GM23248 (cell line): ENCODE measurements at regions not wholly inside any gene's neighbourhood (a gene's known extent, or its start where the extent isn't known, plus 50 kb on each side); places are given as distances from the start of the nearest gene placed in this dataset.

Experiments used
- DNase-seq: peaks from one replicate; pipeline ENCODE4 v3.0.0-alpha.2; 2015
- H2AFZ ChIP-seq: fragments of 200-600 bp; sonication (generic); 2 replicates; pipeline ENCODE4 v1.6.1; 2016; ENCODE audit warnings: antibody characterized with exemption
- H3F3A ChIP-seq: fragments of 200-600 bp; sonication (generic); 2 replicates; pipeline ENCODE4 v1.6.1; 2016; ENCODE audit warnings: mild to moderate bottlenecking, antibody characterized with exemption, mixed run types; ENCODE audit not compliant: insufficient read depth
- H3K27ac ChIP-seq: fragments of 200-600 bp; sonication (generic); 2 replicates; pipeline ENCODE4 v1.5.1; 2016; ENCODE audit warnings: mild to moderate bottlenecking
- H3K27me3 ChIP-seq: fragments of 200-600 bp; sonication (generic); replicated peaks from 2 replicates; pipeline ENCODE4 v1.6.1; 2016; ENCODE audit warnings: mild to moderate bottlenecking; ENCODE audit not compliant: insufficient read depth
- H3K36me3 ChIP-seq: fragments of 200-600 bp; sonication (generic); 2 replicates; pipeline ENCODE4 v1.6.1; 2016; ENCODE audit warnings: low read depth, mild to moderate bottlenecking
- H3K4me1 ChIP-seq: fragments of 200-600 bp; sonication (generic); 2 replicates; pipeline ENCODE4 v1.6.1; 2016; ENCODE audit warnings: mild to moderate bottlenecking; ENCODE audit not compliant: insufficient read depth
- H3K4me2 ChIP-seq: fragments of 200-600 bp; sonication (generic); one replicate; pipeline ENCODE4 v1.6.1; 2016; ENCODE audit warnings: mild to moderate bottlenecking; ENCODE audit not compliant: unreplicated experiment
- H3K4me3 ChIP-seq: fragments of 200-600 bp; sonication (generic); 2 replicates; pipeline ENCODE4 v1.5.1; 2016; ENCODE audit warnings: mild to moderate bottlenecking
- H3K79me2 ChIP-seq: fragments of 200-600 bp; sonication (generic); 2 replicates; pipeline ENCODE4 v1.6.1; 2016; ENCODE audit warnings: mild to moderate bottlenecking; ENCODE audit not compliant: insufficient read depth
- H3K9ac ChIP-seq: fragments of 200-600 bp; sonication (generic); 2 replicates; pipeline ENCODE4 v1.6.1; 2016; ENCODE audit warnings: mild to moderate bottlenecking
- H3K9me2 ChIP-seq: fragments of 200-600 bp; sonication (generic); 2 replicates; pipeline ENCODE4 v1.6.1; 2016; ENCODE audit warnings: mixed run types, mild to moderate bottlenecking, moderate library complexity; ENCODE audit not compliant: insufficient read depth
- H3K9me3 ChIP-seq: fragments of 200-600 bp; sonication (generic); one replicate; pipeline ENCODE4 v1.6.1; 2017; ENCODE audit warnings: low read depth
- H4K20me1 ChIP-seq: fragments of 200-600 bp; sonication (generic); 2 replicates; pipeline ENCODE4 v1.6.0; 2016; ENCODE audit not compliant: insufficient read depth
- EZH2 ChIP-seq: fragments of 200-600 bp; sonication (generic); IDR thresholded peaks from 2 replicates; pipeline ENCODE4 v1.6.1; 2018; ENCODE audit warnings: antibody characterized with exemption, mild to moderate bottlenecking; ENCODE audit not compliant: insufficient read depth, poor library complexity, severe bottlenecking
- EZH2phosphoT487 ChIP-seq: fragments of 200-600 bp; sonication (generic); IDR thresholded peaks from 2 replicates; pipeline ENCODE4 v1.6.1; 2018; ENCODE audit warnings: antibody characterized with exemption, moderate library complexity, mild to moderate bottlenecking, low read depth; ENCODE audit not compliant: insufficient read depth
- WGBS, 2 experiments: methylation state at CpG; one replicate each; pipeline ENCODE4 v1.1.6; 2015 to 2017; ENCODE audit warnings: low lambda C conversion rate in 2 of 2, low coverage in 1 of 2; ENCODE audit errors: missing lambda C conversion rate in 2 of 2; 5-methylcytosine and 5-hydroxymethylcytosine counted together
- in situ Hi-C: fragments of 300-500 bp; cut with MboI; formaldehyde crosslinking; loops from 2 replicates; pipeline ENCODE4 v1.15.0; 2020

DNA sequence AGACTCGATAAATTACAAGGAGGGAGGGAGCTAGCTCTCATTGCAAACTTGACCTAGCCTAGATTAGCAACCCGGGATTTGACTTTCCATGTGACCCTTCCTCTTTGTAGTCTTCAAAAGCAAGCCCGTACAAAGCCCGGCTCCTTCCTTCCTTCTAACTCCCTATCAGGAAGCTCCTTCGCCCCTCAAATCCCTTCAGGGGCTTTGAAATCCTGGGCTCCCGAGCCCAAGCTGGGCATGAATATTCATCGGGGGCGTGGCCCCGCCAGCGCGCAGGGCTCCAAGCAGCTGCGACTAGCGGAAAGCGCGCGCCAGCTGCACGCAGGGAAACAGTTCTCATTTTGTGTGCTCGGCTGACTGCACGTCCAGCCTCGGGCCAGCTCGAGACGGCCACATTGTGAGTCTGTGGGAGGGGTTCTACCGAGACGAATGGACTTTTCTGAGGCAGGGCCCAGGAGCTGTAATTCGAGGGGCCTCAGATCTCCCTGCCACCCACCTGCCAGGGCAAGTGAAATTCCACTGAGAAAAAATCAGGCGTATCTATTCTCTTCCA is 84.0 kb upstream of the PELI1 start:
- H3K27ac ChIP-seq: no peak overlapping the region
- H4K20me1 ChIP-seq: no peaks in the 10 kb centered on the region
- no peaks in the 10 kb centered on the region for H3K9me3 ChIP-seq
- H3K4me1 ChIP-seq: no peaks in the 10 kb centered on the region
- H3K27me3 ChIP-seq: peaks cover 47% of the 10 kb centered on the region
- H3K4me3 ChIP-seq: peak overlapping the region; percentile 71
- 1% methylated on average over 26 of the region's 26 CpGs for WGBS, 2 experiments
- in situ Hi-C loops: no loop called here
- peak overlapping the region; percentile 75 for H2AFZ ChIP-seq
- no peaks in the 10 kb centered on the region for H3F3A ChIP-seq
- no peaks in the 10 kb centered on the region for H3K36me3 ChIP-seq
- no peaks in the 10 kb centered on the region for H3K79me2 ChIP-seq
- DNase-seq: peak; percentile 82
- H3K9ac ChIP-seq: peak overlapping the region; percentile 35; the same call in 1 of the 2 replicates
- no peak for TF ChIP-seq EZH2phosphoT487
- no peak for TF ChIP-seq EZH2
- H3K9me2 ChIP-seq: no peaks in the 10 kb centered on the region
- peak overlapping the region; percentile 92 for H3K4me2 ChIP-seq

DNA sequence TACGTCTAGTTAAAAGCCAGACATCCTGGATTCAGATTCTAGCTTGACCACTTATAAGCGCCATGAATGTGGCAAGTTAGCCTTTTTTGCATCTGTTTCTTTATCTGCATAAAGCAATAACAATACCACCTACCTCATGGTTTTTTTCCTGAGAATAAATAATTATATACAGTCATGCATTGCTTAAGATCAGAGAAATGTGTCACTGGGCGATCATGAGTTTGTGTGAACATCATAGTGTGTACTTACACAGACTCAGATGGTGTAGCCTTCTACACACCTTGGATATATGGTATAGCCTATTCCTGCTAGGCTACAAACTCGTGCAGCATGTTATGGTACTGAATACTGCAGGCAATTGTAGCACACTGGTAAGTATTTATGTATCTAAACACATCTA is 84.7 kb upstream of the PELI1 start:
- in situ Hi-C loops: no loop called here
- H3K36me3 ChIP-seq: no peaks in the 10 kb centered on the region
- no peak overlapping the region for H3K4me3 ChIP-seq
- peak overlapping the region; percentile 75 for H2AFZ ChIP-seq
- no peaks in the 10 kb centered on the region for H3F3A ChIP-seq
- DNase-seq: peak; percentile 16
- no peaks in the 10 kb centered on the region for H4K20me1 ChIP-seq
- peaks cover 52% of the 10 kb centered on the region for H3K27me3 ChIP-seq
- TF ChIP-seq EZH2phosphoT487: no peak
- TF ChIP-seq EZH2: no peak
- H3K4me2 ChIP-seq: peak overlapping the region; percentile 92
- no peaks in the 10 kb centered on the region for H3K79me2 ChIP-seq
- H3K9me3 ChIP-seq: no peaks in the 10 kb centered on the region
- no peaks in the 10 kb centered on the region for H3K4me1 ChIP-seq
- H3K9ac ChIP-seq: no peak overlapping the region
- WGBS, 2 experiments: 59 to 66% methylated on average over 4 of the region's 4 CpGs
- no peak overlapping the region for H3K27ac ChIP-seq
- no peaks in the 10 kb centered on the region for H3K9me2 ChIP-seq

DNA sequence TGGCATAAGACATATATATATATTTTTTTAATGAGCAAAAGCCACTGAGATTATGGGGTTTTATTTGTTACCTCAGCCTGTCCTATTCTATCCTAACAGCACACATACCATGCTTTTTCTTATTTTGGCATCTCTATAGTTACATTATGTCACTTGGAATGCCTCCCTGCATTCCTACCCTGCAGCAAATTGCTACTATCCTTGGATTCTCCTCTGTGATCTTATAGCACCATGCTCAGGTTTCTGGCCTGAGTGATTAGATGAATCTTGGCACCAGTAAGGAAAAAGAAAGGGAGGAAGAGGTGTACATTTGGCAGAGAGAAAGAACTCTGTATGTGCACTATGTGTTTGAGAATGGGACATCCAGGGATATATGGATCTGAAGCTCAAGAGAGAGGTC is 86.3 kb upstream of the PELI1 start:
- H3K27me3 ChIP-seq: peaks cover 44% of the 10 kb centered on the region
- no peak overlapping the region for H2AFZ ChIP-seq
- no peaks in the 10 kb centered on the region for H3K9me2 ChIP-seq
- in situ Hi-C loops: no loop called here
- H3K4me3 ChIP-seq: no peak overlapping the region
- no peaks in the 10 kb centered on the region for H4K20me1 ChIP-seq
- H3K9ac ChIP-seq: no peak overlapping the region
- H3F3A ChIP-seq: no peaks in the 10 kb centered on the region
- H3K79me2 ChIP-seq: no peaks in the 10 kb centered on the region
- no peaks in the 10 kb centered on the region for H3K4me1 ChIP-seq
- no peak overlapping the region for H3K27ac ChIP-seq
- DNase-seq: peak; percentile 9
- H3K9me3 ChIP-seq: no peaks in the 10 kb centered on the region
- TF ChIP-seq EZH2phosphoT487 (no peak), EZH2 (no peak)
- H3K4me2 ChIP-seq: no peak overlapping the region
- H3K36me3 ChIP-seq: no peaks in the 10 kb centered on the region

DNA sequence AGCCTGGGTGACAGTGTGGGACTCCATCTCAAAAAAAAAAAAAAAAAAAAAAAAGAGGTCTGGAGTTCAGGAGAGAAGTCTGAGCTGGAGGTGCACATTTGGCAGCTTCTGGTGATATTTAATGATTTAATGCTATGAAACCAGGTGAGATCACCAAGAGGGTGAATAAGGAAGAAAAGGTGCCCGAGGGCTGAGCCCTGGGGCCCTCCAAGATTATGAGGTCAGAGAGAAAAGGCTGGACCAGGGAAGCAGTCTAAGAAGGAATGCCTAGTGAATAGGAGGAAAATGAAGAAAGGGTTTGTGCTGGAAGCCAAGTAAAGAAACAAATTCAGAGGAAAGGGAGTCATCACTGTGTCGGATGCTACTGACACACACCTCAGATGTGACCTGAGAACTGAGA is 88.0 kb upstream of the PELI1 start:
- H3K9me2 ChIP-seq: no peaks in the 10 kb centered on the region
- no peak for DNase-seq
- H3K36me3 ChIP-seq: no peaks in the 10 kb centered on the region
- H3K9me3 ChIP-seq: no peaks in the 10 kb centered on the region
- TF ChIP-seq EZH2phosphoT487: no peak
- no peak for TF ChIP-seq EZH2
- H3K4me1 ChIP-seq: no peaks in the 10 kb centered on the region
- no peak overlapping the region for H3K4me2 ChIP-seq
- in situ Hi-C loops: no loop called here
- H3K79me2 ChIP-seq: no peaks in the 10 kb centered on the region
- H4K20me1 ChIP-seq: no peaks in the 10 kb centered on the region
- H3K27me3 ChIP-seq: peaks cover 38% of the 10 kb centered on the region
- H3F3A ChIP-seq: no peaks in the 10 kb centered on the region
- H2AFZ ChIP-seq: no peak overlapping the region
- no peak overlapping the region for H3K27ac ChIP-seq
- H3K9ac ChIP-seq: no peak overlapping the region
- no peak overlapping the region for H3K4me3 ChIP-seq
- WGBS, 2 experiments: 66 to 75% methylated on average over 2 of the region's 2 CpGs

DNA sequence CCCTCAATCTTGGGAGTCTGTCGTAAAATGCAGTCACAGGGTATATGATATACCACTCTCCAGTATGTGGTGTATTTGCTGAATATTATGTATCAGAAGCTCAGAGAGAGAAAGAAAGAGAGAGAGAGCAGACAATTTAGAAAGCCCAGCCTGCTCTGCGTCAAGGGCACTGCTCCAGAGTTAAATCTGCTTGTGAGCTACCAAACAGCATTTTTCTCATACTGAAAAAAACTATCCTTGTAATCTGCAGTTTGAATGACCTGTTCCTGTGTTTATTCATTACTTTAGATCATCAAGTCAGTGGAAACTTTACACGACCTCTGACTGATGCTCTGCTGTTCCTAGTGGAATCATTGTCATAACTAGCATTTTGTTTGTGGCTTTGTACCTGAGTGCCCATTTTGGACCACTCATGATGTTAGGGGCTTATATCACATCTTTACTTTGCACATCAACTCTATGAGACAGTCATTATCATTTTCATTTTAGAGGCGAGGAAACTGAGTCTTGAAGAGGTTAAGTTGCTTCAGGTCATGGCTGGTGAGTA is 89.2 kb upstream of the PELI1 start:
- H4K20me1 ChIP-seq: no peaks in the 10 kb centered on the region
- H2AFZ ChIP-seq: no peak overlapping the region
- WGBS, 2 experiments: 81 to 82% methylated on average over 4 of the region's 4 CpGs
- H3K4me3 ChIP-seq: no peak overlapping the region
- no peaks in the 10 kb centered on the region for H3F3A ChIP-seq
- H3K79me2 ChIP-seq: no peaks in the 10 kb centered on the region
- DNase-seq: no peak
- TF ChIP-seq EZH2phosphoT487: no peak
- no peak for TF ChIP-seq EZH2
- H3K4me1 ChIP-seq: no peaks in the 10 kb centered on the region
- H3K9ac ChIP-seq: no peak overlapping the region
- no peak overlapping the region for H3K27ac ChIP-seq
- H3K27me3 ChIP-seq: peaks cover 35% of the 10 kb centered on the region
- H3K4me2 ChIP-seq: no peak overlapping the region
- no peaks in the 10 kb centered on the region for H3K9me3 ChIP-seq
- H3K36me3 ChIP-seq: no peaks in the 10 kb centered on the region
- H3K9me2 ChIP-seq: no peaks in the 10 kb centered on the region
- in situ Hi-C loops: no loop called here
